ENCODE measurements at regions not wholly inside any gene's neighbourhood (a gene's known extent, or its start where the extent isn't known, plus 50 kb on each side); places are given as distances from the start of the nearest gene placed in this dataset.

GRCh38 chr19:28504727-28505126 is 708.2 kb downstream of the UQCRFS1 start:
- TF ChIP-seq, protein P1, sequence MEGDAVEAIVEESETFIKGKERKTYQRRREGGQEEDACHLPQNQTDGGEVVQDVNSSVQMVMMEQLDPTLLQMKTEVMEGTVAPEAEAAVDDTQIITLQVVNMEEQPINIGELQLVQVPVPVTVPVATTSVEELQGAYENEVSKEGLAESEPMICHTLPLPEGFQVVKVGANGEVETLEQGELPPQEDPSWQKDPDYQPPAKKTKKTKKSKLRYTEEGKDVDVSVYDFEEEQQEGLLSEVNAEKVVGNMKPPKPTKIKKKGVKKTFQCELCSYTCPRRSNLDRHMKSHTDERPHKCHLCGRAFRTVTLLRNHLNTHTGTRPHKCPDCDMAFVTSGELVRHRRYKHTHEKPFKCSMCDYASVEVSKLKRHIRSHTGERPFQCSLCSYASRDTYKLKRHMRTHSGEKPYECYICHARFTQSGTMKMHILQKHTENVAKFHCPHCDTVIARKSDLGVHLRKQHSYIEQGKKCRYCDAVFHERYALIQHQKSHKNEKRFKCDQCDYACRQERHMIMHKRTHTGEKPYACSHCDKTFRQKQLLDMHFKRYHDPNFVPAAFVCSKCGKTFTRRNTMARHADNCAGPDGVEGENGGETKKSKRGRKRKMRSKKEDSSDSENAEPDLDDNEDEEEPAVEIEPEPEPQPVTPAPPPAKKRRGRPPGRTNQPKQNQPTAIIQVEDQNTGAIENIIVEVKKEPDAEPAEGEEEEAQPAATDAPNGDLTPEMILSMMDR (IDR thresholded peaks at IDR 0.05): no peak
- TF ChIP-seq POLR2A (IDR thresholded peaks at IDR 0.05): no peak
